Neural cell (in vitro differentiated cells): ENCODE measurements at regions not wholly inside any gene's neighbourhood (a gene's known extent, or its start where the extent isn't known, plus 50 kb on each side); places are given as distances from the start of the nearest gene placed in this dataset.

ENCODE experiments used
- CTCF ChIP-seq: fragments of 450-650 bp; IDR thresholded peaks from 2 replicates; pipeline ENCODE4 v1.5.1; 2014; ENCODE audit warnings: antibody characterized with exemption, mild to moderate bottlenecking, moderate library complexity; ENCODE audit not compliant: poor library complexity, severe bottlenecking
- POLR2AphosphoS5 ChIP-seq: IDR thresholded peaks from 2 replicates; pipeline ENCODE4 v1.6.1; 2012
- RAD21 ChIP-seq: fragments of 450-650 bp; conservative IDR thresholded peaks from 2 replicates; pipeline ENCODE4 v1.6.1; 2014; ENCODE audit warnings: antibody characterized with exemption, mild to moderate bottlenecking, moderate library complexity

GRCh38 chr5:67576112-67576511, 379.5 kb upstream of the CD180 start:
- TF ChIP-seq CTCF (no peak), RAD21 (no peak), POLR2AphosphoS5 (no peak)
